H1 (cell line): ENCODE measurements at regions not wholly inside any gene's neighbourhood (a gene's known extent, or its start where the extent isn't known, plus 50 kb on each side); places are given as distances from the start of the nearest gene placed in this dataset.

Source experiments
- CEBPB ChIP-seq: IDR thresholded peaks from 2 replicates; pipeline ENCODE4 v1.6.1; 2012; ENCODE audit warnings: low read depth, low read length
- EP300 ChIP-seq, 2 experiments: IDR thresholded peaks; 1 replicate in 1 of 2; 2 replicates in 1 of 2; pipeline ENCODE4 v1.6.1; 2011 to 2012; ENCODE audit warnings: low read depth in 2 of 2, low read length in 2 of 2, mild to moderate bottlenecking in 2 of 2, borderline replicate concordance in 1 of 2, inconsistent platforms in 1 of 2, moderate library complexity in 1 of 2
- EZH2 ChIP-seq: fragments of 200-600 bp; sonication (generic); IDR thresholded peaks from 2 replicates; pipeline ENCODE4 v1.7.1; 2012; ENCODE audit warnings: low read depth, mild to moderate bottlenecking, moderate library complexity, low read length, inconsistent platforms; ENCODE audit not compliant: severe bottlenecking
- KDM4A ChIP-seq: IDR thresholded peaks from one replicate; pipeline ENCODE4 v1.7.1; 2012; ENCODE audit warnings: low read depth, mild to moderate bottlenecking, moderate library complexity, low read length, inconsistent platforms; ENCODE audit not compliant: severe bottlenecking
- MAFK ChIP-seq: IDR thresholded peaks from 2 replicates; pipeline ENCODE4 v1.6.1; 2012; ENCODE audit warnings: low read depth, mild to moderate bottlenecking, improper control_type of control experiment, low read length
- PHF8 ChIP-seq: fragments of 200-600 bp; sonication (generic); conservative IDR thresholded peaks from 2 replicates; pipeline ENCODE4 v1.7.1; 2012; ENCODE audit warnings: low read depth, mild to moderate bottlenecking, inconsistent platforms, low read length, moderate library complexity
- POLR2A ChIP-seq, 2 experiments: IDR thresholded peaks; 1 replicate in 1 of 2; 2 replicates in 1 of 2; pipeline ENCODE4 v1.6.1; 2011; ENCODE audit warnings: low read depth in 2 of 2, low read length in 2 of 2, mild to moderate bottlenecking in 2 of 2; ENCODE audit errors: control extremely low read depth in 1 of 2
- POLR2AphosphoS5 ChIP-seq: IDR thresholded peaks from 2 replicates; pipeline ENCODE4 v1.6.1; 2011; ENCODE audit warnings: low read depth, low read length
- RFX5 ChIP-seq: IDR thresholded peaks from 2 replicates; pipeline ENCODE4 v1.6.1; 2011; ENCODE audit warnings: low read depth, low read length, improper control_type of control experiment, borderline replicate concordance
- SUZ12 ChIP-seq: fragments of 200-600 bp; sonication (generic); IDR thresholded peaks from 2 replicates; pipeline ENCODE4 v1.6.1; 2012; ENCODE audit warnings: mild to moderate bottlenecking, inconsistent platforms, low read length, moderate library complexity, mixed read lengths
- TEAD4 ChIP-seq: IDR thresholded peaks from 2 replicates; pipeline ENCODE4 v1.6.1; 2012; ENCODE audit warnings: low read depth, low read length, inconsistent platforms, mixed read lengths
- TF ChIP-seq, protein P1 (sequence below), 3 experiments: IDR thresholded peaks; 1 replicate in 2 of 3; 2 replicates in 1 of 3; pipeline versions ENCODE4 v1.5.1 to v1.6.1; 2011; ENCODE audit warnings: low read length in 3 of 3, mild to moderate bottlenecking in 3 of 3, inconsistent platforms in 2 of 3, low read depth in 1 of 3, moderate library complexity in 1 of 3; ENCODE audit not compliant: insufficient read depth in 1 of 3; ENCODE audit errors: control extremely low read depth in 1 of 3
- TF ChIP-seq, protein P2 (sequence below): IDR thresholded peaks from 2 replicates; pipeline ENCODE4 v1.6.1; 2012; ENCODE audit warnings: low read length, inconsistent platforms

DNA sequence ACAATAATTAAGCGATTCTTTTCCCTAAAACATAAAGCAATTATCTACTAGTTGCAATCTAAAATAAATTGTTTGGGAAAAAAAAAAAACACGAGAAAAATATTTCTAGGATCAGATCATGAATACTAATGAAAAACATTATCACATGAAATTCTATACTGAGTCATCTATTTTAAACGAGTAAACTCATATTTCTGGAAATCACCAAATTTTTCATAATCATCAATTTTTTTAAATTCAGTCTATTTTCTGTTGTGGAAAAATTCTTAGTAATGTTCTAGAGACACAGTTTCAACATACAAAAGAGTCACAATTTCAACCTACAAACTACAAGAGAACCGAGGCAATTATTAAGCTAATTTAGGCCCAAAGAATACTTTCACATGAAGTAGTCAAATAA lies 245.6 kb upstream of the SOX5 start:
- TF ChIP-seq, protein P1, sequence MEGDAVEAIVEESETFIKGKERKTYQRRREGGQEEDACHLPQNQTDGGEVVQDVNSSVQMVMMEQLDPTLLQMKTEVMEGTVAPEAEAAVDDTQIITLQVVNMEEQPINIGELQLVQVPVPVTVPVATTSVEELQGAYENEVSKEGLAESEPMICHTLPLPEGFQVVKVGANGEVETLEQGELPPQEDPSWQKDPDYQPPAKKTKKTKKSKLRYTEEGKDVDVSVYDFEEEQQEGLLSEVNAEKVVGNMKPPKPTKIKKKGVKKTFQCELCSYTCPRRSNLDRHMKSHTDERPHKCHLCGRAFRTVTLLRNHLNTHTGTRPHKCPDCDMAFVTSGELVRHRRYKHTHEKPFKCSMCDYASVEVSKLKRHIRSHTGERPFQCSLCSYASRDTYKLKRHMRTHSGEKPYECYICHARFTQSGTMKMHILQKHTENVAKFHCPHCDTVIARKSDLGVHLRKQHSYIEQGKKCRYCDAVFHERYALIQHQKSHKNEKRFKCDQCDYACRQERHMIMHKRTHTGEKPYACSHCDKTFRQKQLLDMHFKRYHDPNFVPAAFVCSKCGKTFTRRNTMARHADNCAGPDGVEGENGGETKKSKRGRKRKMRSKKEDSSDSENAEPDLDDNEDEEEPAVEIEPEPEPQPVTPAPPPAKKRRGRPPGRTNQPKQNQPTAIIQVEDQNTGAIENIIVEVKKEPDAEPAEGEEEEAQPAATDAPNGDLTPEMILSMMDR (IDR thresholded peaks at IDR 0.05; ENCODE audit: control extremely low read depth in 1 of 3, insufficient read depth in 1 of 3, low read depth in 1 of 3, low read length in 3 of 3), result no peak
- TF ChIP-seq TEAD4 (no peak), POLR2A (IDR thresholded peaks at IDR 0.05; ENCODE audit: control extremely low read depth in 1 of 2, low read depth in 2 of 2, low read length in 2 of 2) (no peak), KDM4A (no peak), EP300 (IDR thresholded peaks at IDR 0.05; ENCODE audit: borderline replicate concordance in 1 of 2, low read depth in 2 of 2, low read length in 2 of 2) (no peak), RFX5 (no peak), POLR2AphosphoS5 (no peak), CEBPB (no peak), MAFK (no peak), PHF8 (no peak), SUZ12 (no peak), EZH2 (no peak)
- TF ChIP-seq, protein P2, sequence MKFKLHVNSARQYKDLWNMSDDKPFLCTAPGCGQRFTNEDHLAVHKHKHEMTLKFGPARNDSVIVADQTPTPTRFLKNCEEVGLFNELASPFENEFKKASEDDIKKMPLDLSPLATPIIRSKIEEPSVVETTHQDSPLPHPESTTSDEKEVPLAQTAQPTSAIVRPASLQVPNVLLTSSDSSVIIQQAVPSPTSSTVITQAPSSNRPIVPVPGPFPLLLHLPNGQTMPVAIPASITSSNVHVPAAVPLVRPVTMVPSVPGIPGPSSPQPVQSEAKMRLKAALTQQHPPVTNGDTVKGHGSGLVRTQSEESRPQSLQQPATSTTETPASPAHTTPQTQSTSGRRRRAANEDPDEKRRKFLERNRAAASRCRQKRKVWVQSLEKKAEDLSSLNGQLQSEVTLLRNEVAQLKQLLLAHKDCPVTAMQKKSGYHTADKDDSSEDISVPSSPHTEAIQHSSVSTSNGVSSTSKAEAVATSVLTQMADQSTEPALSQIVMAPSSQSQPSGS, result no peak
